ENCODE measurements at regions not wholly inside any gene's neighbourhood (a gene's known extent, or its start where the extent isn't known, plus 50 kb on each side); places are given as distances from the start of the nearest gene placed in this dataset.

DNA sequence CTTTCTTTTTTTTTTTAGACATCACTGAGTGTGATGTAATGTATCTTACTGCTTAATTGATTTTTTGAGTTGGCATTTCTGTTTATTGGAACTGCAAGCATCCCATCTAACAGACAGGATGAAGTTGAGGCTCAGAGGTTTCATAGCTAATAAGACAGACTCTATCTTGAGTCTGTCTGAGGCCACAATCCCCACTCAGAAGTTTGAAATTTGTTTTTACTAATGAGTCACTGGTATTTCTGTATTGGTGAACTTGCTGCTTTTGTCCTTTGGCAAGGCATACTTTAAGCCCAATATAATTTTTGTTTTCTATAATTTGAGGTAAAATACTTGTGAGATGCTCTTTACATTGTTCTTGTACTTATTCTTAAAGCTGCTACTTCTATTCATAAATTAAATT is 491.2 kb downstream of the PSAT1 start:
- no peak for DNase-seq

DNA sequence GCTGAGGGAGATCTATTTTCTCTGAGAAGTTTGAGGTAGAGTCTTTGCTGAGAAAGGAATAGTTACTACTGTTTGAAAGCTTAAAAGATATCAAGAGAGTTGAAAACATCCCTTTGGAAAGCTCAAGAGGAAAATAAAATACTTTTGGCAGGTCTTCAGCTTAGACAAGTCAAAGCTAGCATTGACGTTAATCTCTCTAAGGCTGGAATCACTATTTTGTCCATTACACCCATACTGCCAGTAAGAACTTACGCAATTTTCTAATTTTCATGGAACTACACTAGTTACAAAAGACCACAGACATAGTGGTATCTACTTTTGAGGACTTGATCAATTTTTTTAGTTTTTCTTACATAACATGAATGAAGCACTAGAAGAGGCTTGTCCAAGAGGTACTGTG is 494.9 kb downstream of the PSAT1 start:
- no peak for DNase-seq

DNA sequence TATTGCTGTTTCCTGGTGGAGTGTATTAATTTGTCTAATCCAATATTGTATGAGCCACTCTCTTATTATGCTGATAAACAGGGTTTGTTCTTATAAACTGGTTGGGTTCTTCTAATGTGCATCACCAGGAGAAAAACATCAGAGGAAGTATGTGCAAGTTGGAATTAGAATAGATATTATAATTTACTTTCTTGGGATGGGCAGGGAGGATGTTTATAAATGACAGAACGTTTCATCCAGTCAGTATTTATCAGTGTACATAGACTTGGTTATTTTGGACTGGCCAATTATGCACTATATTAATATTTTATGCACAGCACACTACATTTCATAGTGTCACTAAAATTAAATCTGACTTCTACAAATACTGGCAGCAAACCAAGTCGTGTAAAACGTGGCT is 495.8 kb downstream of the PSAT1 start:
- DNase-seq = no peak

DNA sequence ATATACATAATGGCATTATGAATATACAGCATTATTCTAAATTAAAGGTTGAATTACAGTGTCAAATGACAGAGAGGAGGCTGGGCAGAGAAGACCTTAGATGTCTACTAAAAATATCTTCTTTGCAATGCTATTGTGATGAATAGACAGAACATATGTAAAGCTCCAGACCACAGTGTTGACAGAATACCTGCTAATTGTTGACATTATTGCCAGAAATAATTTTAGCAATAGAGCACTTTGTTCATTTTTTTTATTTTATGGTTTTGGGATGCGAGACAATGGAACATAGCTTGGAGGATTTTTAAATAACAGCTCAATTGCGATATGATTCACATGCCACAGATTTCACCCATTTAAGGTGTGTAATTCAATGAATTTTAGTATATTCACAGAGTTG is 508.8 kb downstream of the PSAT1 start:
- DNase-seq = no peak

DNA sequence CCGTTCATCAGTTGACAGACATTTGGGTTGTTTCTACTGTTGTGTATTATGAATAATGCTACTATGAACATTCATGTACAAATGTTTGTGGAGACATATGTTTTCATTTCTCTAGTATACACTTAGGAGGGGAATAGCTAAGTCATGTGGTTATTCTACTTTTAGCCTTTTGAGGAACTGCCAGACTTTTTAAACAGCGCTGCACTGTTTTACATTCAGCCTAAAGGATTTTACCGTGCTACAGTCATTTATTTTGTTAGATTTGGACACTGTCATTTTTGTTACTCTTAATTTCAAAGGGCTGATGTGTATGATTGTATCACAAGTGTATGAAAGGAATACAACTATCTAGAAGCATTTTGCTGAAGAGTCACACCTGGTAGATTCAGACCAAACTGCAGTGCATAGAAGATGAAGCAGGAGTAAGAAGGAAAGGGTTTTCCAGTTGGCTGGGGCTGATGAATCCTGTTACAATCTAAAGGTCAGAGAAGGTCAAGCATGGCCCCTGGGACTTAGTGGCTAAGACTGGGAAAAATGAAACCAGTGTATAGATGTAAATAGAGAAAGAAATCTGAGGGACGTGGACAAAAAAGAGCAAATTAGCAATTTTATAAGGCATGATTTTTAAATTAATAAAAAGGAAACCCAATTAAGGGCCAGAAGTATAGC is 509.7 kb downstream of the PSAT1 start:
- peak; percentile 15 for DNase-seq

DNA sequence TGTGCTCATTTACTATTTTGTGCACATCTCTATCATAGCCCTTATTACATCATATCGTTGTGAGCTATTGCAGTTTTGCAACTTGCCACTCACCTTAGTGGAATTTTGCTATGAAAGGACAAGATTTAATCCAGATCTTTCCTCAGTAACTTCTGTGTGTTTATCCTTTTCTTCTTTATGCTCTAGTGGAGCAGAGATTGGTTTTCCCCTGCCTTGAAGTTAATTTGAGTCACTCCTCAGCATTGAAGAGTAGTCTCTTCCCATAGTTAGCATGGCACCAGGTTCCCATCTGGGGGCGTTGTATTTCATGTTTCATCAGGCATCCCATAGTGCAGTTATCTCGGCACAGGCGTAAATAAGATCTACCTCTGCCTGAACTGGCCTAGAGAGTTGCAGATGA is 510.4 kb downstream of the PSAT1 start:
- no peak for DNase-seq

DNA sequence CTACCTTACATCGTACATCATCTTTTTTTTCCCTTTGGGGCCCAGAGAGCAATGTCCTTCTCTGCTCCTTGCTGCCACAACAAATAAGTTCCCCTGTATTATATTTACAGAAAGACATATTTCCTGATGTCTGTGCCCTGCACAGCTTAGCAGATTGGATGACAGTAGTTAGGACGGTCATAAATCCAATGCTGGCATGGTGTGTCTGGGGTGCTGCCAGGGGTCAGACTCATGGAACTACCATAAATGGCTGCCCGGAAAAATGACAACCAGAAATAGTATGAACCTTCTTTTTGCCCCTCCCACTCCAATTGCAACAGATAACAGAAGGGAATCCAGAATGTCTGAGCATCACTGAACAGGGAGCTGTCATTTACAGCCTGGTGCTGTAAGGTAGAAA is 511.1 kb downstream of the PSAT1 start:
- no peak for DNase-seq

DNA sequence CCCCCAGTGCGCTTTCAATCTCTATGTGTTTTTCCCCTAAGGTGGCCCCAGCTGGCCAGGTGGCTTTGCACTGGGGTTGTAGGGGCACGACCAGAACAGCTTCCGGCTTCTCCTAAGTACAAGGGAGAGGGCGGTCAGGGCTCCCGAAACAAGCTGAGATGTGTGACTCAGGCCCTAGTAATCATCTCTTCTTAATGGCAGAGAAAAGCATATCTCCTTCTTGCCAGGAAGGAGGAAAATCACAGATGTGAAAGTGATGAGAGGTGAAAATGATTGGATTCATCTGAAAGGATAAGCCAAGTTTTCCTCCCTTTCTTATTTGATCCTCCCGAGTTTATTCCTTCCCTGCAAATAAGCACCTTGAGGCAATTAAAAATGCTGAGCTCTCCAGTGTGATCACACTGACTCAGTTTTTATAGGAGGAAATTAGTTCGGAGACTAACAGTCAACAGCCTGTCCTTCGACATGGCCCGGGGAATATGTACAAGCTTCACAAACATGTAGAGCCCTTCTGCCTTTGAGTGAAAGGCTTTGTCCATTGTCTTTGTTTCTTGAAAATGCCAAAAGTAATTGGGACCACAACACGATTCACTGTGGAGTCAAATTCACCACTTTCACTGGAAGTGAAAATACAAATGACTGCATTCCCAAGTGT is 514.8 kb downstream of the PSAT1 start:
- DNase-seq = no peak

DNA sequence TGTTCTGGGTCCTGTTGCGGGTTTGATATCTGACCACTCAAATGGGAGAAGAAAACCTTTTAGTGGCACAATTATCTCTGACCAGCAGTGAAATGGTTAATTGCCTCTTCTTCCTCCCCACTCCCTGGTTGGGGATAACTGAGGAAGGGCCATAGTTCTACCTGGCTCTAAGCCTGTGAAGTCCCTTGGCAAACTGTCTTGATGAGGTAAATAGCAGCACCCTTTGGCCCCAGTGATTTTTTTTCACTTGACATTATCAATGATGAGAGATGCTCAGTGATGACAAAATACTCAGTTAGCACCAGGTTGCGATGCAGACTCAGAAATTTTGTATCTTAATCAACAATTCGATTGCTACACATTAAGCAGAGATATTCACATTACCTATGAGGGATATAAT is 515.7 kb downstream of the PSAT1 start:
- no peak for DNase-seq

DNA sequence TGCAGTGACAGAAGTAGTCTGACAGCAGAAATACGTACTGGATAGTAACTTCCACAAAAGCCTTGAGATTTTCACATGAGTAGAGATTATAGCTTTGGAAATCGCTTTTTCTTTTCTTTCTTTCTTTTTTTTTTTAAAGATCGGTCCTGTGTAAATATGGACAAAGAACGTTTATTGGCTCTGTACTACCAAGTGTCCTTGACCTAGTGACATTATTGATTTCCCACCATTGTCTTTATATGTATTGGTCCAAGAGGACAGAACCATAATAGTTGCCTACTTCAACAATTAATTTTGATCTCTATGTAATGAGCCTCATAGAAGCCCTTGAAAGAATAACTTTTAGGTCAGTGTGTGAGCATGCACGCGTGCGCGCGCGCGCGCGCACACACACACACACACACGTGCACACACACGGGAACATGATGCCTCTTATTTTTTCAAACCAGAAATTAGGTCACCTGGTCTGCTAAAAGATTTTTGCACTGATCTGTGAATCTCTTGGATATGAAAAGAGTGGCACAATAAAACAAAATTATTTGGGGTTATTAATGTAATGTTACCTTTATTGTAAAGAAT is 516.8 kb downstream of the PSAT1 start:
- no peak for DNase-seq

DNA sequence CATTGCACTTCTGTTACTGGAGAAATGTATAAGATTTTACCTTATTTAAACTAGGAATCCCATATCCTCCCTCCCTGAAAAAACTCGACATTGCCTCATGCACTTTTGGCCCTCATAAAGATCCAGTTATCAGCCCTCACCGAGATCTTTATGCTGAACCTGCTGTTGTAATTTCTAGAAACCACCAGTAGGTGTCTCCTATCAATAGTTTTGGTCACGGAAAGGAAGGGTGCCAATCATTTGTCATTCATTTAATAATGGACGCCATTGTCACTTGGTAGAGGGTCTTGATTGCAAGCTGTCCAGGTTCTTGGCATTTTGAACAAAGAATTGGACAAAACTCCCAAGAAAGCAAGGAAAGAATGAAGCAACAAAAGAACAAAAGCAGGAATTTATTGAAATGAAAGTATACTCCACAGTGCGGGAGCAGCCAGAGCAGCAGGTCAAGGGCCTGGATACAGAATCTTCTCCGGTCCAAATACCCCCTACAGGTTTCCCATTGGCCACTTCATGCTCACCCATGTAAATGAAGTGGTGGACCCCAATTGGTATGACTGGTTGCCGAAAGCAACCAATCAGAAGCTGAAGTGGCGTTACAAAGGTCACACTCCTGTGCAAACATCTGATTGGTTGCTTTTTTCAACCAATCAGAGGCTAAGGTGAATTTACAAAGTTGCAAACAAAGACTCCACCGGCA is 524.3 kb downstream of the PSAT1 start:
- DNase-seq = no peak

DNA sequence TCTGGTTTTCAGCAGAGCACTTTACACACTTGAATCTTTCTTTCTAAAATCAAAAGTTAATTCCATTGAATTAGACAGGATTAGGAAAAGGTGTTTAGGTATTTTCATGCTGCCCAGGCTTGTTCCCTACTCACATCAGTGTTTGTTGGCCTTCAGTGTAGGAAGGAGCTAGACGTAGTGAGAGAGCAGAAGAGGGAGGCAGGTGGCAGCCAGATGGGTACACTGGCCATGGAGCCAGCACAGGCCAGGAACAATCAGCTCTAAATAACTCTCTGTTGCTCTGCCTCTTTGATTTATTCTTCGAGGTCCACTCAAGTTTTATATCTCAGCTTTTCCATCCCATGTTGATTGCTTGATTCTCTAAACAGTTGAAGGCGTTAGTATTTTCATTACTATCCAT is 529.6 kb downstream of the PSAT1 start:
- DNase-seq = no peak

DNA sequence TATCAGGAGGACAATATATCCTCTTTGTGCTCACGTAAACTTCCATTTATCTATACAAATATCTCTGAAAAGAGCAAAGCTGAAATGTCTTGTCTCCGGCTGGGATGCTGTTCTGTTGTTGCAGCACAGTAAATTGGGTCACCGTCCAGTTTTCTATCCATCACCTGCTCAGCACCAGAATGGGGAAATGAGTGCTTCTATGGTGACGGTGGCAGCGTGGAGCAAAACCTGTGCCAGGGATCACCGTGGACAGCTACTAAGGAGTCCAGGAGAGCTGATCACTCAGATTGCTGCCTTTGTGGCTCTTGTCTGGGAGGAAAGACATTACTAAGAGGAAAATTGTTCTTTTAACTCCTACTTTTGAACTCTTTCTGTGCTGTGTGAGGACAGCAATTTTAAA is 531.6 kb downstream of the PSAT1 start:
- DNase-seq = no peak

DNA sequence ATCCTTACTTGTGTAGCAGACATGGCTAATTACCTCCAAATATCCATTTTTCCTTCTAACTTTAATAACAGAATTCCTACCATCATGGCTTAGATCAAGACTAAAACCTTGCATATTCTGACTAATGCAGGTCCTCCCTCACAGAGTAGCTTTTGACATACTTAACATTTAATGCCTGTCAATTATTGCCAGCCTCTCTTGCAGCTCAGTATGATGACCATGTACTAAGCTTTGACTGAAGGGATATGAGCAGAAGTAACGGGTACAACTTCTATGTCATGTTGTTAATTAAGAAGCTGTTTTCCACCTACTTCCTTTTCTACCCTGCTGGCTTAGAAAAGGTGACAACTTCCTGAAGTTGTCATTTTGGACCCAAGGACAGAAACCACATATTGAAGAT is 533.4 kb downstream of the PSAT1 start:
- DNase-seq = no peak

DNA sequence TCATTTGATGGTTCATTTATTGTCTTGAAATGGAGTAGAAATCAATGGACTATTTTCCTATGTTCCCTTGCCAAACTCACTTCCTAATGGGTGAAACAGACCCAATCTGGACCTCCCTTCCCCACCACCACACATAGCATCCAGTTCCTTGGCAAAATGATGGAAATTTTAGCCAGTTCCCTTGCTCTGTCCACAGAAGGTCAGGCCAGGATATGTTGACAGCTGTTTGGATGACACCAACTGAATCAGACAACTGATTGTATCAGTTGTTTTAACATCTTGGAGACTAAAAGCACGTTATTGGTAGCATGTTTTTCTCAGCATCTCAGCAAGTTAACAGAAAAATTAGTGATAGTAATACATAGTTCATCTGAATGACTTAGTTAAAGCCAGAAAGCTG is 534.8 kb downstream of the PSAT1 start:
- no peak for DNase-seq

DNA sequence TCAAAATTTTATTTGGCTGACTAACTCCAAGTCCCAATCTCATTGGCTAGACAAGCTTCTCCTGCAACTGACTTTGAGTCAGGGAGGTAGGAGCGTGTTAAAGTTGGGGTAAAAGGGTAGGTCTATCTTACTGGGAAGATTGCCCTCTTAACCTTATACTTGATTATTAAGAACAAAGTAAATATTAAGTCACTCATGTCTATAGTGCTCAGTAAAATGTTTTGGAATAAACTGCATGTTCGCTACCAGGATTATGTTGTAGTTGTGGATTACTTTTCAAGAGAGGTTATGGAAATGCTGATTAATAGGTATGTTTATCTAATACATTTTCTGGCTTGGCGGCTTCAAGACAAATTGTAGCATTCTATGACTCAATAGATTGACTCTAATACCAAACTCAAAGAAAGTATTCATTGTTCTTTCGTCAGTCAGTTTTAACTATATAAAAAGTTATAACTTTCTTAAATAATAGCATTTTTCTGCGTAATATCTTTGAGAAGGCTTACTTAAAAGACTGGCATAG is 539.1 kb downstream of the PSAT1 start:
- DNase-seq = no peak

DNA sequence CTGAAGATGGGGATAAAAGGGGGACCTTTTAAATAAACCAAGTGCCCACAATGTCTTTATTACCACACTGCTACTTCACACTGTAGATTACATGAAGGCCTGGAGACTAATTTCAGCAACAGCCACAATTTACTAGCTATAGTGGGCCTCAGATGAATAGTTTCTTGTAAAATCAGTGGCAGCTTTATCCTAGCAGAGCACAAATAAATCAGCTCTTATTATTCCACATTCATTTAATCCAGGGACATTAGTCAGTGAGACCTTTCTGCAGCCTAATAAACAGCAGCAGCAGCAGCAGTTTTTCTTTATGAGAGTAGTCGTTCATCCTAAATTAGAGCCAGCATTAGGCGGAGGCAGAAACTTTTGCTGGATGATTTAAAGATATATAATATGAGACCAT is 542.3 kb downstream of the PSAT1 start:
- peak; percentile 34 for DNase-seq

DNA sequence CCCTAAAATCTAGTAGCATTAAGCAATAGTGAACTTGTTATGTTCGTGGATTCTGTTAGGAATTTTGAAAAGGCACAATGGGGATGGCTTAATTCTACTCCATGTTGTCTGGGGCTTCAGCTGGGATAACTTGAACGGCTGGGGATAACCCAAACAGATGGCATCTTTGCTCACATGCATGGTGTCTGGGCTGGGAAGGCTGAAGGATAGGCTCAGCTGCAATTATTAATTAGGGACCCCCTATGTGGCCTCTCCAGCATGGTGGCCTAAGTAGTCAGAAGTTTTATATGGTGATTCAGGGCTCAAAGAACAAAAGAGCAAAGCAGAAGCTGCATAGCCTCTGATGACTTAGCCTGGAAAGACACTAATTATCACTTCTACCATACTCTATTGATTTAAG is 551.1 kb downstream of the PSAT1 start:
- no peak for DNase-seq

DNA sequence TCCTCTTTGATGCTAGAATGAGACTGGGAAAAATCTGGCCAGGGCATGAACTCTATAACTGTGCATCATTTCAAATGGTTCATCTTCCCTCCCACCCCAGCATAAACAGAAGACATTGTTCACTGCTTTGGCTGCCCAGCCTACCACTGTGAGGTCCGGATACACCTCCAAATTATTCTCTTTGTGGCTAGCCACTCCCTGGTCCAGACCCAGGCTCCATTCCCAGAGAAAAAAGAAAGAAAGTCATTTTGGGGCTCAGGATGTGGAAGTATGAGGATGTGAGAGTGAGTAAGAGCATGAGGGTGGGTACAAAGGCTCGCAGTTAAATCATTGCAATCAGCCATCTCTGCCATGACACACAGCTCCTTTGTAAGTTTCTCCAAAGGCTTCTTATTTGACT is 559.2 kb downstream of the PSAT1 start:
- DNase-seq = no peak

DNA sequence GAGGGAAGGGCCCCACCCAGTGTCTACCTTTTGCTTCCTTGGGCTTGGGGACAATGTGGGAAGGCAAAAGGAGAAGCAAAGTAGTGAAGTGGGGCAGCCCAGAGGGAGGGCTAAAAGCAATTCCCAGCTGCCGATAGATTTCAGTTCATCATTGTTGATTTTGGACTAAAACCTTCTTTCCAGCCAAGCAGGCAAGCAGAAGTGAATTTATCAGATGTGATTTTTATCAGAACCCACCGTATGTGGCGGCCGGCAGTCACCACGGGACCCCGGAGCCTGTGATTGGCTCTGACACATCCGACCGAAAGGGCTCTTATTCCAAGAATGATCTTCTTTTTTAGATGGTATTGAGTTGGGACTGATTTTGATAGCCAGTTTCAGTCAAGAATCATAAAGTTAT is 559.9 kb downstream of the PSAT1 start:
- DNase-seq = no peak

DNA sequence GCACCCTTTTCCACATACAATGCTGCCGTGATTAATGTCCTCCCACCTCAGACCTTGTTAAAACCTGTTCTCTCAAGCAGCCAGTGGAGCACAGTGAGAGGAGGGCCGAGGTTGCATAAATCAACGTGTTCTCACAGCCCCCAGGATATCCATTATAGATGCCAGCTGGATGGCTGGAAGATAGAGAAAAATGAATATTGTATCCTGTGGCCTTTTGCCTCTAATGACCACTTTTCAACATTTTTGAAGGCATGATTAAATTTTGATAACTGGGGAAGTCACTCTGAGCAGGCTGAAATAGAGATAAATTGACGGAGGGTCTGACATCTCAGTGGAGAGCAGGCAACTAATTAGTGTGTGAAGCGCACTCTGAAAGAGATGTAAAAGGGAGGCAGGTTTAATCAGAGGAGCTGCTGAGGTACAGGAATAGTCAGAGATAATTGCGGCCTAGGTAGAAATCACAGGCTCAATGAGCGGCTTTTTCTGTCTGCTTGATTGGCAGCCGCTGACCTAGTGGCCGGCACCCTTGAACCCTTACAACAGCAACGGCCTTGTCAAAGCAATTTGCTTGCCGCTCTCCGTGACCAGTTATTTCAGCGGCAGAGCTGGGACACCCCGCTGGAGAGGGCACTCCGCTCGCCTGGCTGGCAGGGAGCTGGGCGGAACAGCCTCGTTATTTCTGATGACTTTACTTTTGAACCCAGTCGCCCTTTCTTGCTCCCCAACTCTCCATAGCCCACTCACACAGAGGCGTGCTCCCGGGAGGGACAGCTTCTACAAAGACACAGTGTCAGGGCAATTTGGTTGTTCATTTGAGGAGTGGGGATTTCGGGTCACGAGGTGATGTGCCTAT is 560.7 kb downstream of the PSAT1 start:
- DNase-seq = peak; percentile 31

DNA sequence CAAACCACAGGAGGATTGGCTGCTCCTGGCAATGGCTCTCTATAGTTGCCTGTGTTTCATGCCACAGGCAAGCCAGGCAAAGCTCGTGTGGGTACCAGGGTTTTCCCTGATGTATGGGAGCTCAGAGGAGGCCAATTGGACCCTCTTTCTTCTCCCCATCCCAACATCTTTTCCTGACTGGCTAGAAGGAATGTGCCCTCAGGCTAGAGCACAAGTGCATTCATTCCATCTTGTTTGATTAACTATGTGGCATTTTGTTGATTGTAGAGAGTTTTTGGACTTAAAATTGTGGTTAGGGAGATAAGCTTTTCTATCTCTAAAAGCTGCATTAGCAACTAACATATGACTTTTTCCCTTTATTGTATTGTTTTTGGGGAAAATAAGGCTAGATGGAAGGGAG is 561.3 kb downstream of the PSAT1 start:
- no peak for DNase-seq

All from renal pelvis (tissue), 1 donor.